ENCODE measurements at regions not wholly inside any gene's neighbourhood (a gene's known extent, or its start where the extent isn't known, plus 50 kb on each side); places are given as distances from the start of the nearest gene placed in this dataset.

DNA sequence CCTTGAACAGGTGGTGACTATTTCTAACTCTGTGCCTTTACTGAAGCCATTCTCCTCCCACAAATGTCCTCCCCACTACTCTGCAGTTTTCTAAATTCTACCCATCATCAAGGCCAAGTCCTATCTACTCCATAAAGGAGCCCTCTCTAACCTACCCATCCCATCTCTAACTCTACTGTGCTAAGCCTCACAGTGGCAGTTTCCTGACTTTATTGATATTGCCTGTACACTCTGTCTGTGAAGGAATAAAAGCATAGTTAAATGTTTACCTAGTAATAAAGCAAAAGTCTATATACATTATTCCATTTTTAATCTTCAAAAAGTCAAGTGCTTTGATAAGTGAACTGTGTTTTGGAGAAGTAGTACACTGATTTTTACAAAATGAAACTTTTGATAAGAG lies 178.4 kb upstream of the HMCN1 start:
- Histone ChIP-seq H3K4me1 (ENCODE audit: insufficient read depth, low read length) (no peaks in the 10 kb centered on the region), H3K9me2 (replicated peaks; ENCODE audit: low read length) (no peaks in the 10 kb centered on the region), H3K36me3 (ENCODE audit: low read depth, low read length) (no peaks in the 10 kb centered on the region), H3K4me3 (ENCODE audit: low read length) (no peak overlapping the region), H3K4me2 (ENCODE audit: low read length) (no peak overlapping the region), H4K20me1 (ENCODE audit: low read length) (no peaks in the 10 kb centered on the region), H3K9ac (ENCODE audit: low read length) (no peak overlapping the region), H3K79me2 (ENCODE audit: low read length) (no peaks in the 10 kb centered on the region), H3K9me3 (ENCODE audit: low read length) (no peaks in the 10 kb centered on the region), H3K27ac (ENCODE audit: low read length) (no peak overlapping the region), H2AFZ (ENCODE audit: low read length) (no peak overlapping the region), H3F3A (ENCODE audit: low read length, unreplicated experiment) (no peaks in the 10 kb centered on the region), H3K27me3 (ENCODE audit: low read length) (no peaks in the 10 kb centered on the region)
- CTCF ChIA-PET, result no interaction called here
- BruUV-seq (replicated peaks), result no TSS peak
- TF ChIP-seq, protein P1, sequence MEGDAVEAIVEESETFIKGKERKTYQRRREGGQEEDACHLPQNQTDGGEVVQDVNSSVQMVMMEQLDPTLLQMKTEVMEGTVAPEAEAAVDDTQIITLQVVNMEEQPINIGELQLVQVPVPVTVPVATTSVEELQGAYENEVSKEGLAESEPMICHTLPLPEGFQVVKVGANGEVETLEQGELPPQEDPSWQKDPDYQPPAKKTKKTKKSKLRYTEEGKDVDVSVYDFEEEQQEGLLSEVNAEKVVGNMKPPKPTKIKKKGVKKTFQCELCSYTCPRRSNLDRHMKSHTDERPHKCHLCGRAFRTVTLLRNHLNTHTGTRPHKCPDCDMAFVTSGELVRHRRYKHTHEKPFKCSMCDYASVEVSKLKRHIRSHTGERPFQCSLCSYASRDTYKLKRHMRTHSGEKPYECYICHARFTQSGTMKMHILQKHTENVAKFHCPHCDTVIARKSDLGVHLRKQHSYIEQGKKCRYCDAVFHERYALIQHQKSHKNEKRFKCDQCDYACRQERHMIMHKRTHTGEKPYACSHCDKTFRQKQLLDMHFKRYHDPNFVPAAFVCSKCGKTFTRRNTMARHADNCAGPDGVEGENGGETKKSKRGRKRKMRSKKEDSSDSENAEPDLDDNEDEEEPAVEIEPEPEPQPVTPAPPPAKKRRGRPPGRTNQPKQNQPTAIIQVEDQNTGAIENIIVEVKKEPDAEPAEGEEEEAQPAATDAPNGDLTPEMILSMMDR (conservative IDR thresholded peaks at IDR 0.05; ENCODE audit: low read depth, low read length), result no peak
- TF ChIP-seq EZH2 (IDR thresholded peaks at IDR 0.05; ENCODE audit: low read length, unreplicated experiment) (no peak), EZH2phosphoT487 (IDR thresholded peaks at IDR 0.05; ENCODE audit: borderline replicate concordance, low read length) (no peak)
- intact Hi-C loops (cut with micrococcal nuclease), result no loop called here
- ATAC-seq (no peak), DNase-seq (no peak)
- POLR2A ChIA-PET (ENCODE audit: unreplicated experiment), result no interaction called here

DNA sequence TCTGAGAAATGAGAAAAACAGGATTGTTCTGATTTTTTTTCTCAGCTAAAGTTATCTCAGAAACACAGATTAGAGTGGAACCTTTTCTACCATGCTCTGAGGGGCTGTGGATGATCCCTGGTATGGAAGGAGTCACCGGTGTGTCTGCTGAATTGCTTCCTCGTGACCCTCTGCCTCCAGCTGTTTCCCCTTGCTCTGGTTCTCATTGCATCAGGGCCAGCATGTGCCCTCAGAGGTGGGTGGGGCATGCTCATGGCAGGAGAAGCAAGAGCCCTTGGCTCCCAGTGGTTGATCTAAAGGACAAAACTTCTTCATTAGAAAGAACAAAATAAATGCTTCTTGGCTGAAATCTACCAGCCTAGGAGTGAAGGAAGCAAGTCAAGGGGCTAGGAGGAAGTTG lies 183.2 kb upstream of the HMCN1 start:
- Histone ChIP-seq H3K27ac (ENCODE audit: low read length) (no peak overlapping the region), H2AFZ (ENCODE audit: low read length) (no peak overlapping the region), H3K27me3 (ENCODE audit: low read length) (no peaks in the 10 kb centered on the region), H3K9me3 (ENCODE audit: low read length) (no peaks in the 10 kb centered on the region), H3K4me1 (ENCODE audit: insufficient read depth, low read length) (no peaks in the 10 kb centered on the region), H3K36me3 (ENCODE audit: low read depth, low read length) (no peaks in the 10 kb centered on the region), H3K9ac (ENCODE audit: low read length) (no peak overlapping the region), H3F3A (ENCODE audit: low read length, unreplicated experiment) (no peaks in the 10 kb centered on the region), H4K20me1 (ENCODE audit: low read length) (no peaks in the 10 kb centered on the region), H3K9me2 (replicated peaks; ENCODE audit: low read length) (no peaks in the 10 kb centered on the region), H3K4me2 (ENCODE audit: low read length) (no peak overlapping the region), H3K4me3 (ENCODE audit: low read length) (no peak overlapping the region), H3K79me2 (ENCODE audit: low read length) (no peaks in the 10 kb centered on the region)
- DNase-seq (no peak), ATAC-seq (no peak)
- POLR2A ChIA-PET (ENCODE audit: unreplicated experiment), result no interaction called here
- BruUV-seq (replicated peaks), result no TSS peak
- CTCF ChIA-PET, result no interaction called here
- intact Hi-C loops (cut with micrococcal nuclease), result no loop called here
- TF ChIP-seq, protein P1 (conservative IDR thresholded peaks at IDR 0.05; ENCODE audit: low read depth, low read length), result no peak
- TF ChIP-seq EZH2 (IDR thresholded peaks at IDR 0.05; ENCODE audit: low read length, unreplicated experiment), result no peak

DNA sequence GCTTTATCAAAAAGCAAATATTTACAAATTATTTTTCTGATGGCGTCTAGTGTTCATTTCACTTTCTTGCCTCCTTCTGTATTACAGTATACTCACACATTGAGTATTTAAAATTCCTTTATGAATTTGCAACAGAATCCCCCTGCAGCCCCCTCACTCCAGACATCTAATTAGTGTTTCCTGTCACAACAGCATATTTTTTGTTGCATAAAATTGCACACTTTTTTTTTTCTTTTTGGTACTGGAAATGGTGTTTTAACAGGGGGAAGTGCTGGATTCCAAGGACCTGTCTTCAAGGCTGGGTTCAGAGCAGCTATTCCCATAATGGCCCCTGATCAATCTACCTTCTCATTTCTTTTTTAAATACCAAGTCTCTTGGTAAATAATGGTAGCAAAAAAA lies 184.3 kb upstream of the HMCN1 start:
- CTCF ChIA-PET, result no interaction called here
- POLR2A ChIA-PET (ENCODE audit: unreplicated experiment), result no interaction called here
- no peak for ATAC-seq

More for the DNA sequence above, 184.3 kb upstream of the HMCN1 start:
- no peaks in the 10 kb centered on the region for H3F3A ChIP-seq (ENCODE audit: low read length, unreplicated experiment)
- H3K9ac ChIP-seq (ENCODE audit: low read length), result no peak overlapping the region
- H2AFZ ChIP-seq (ENCODE audit: low read length), result no peak overlapping the region
- intact Hi-C loops (cut with micrococcal nuclease), result no loop called here
- no peaks in the 10 kb centered on the region for H4K20me1 ChIP-seq (ENCODE audit: low read length)
- BruUV-seq (replicated peaks), result no TSS peak
- H3K36me3 ChIP-seq (ENCODE audit: low read depth, low read length), result no peaks in the 10 kb centered on the region
- no peaks in the 10 kb centered on the region for H3K4me1 ChIP-seq (ENCODE audit: insufficient read depth, low read length)
- no peaks in the 10 kb centered on the region for H3K9me2 ChIP-seq (replicated peaks; ENCODE audit: low read length)
- DNase-seq, result no peak
- H3K27me3 ChIP-seq (ENCODE audit: low read length), result no peaks in the 10 kb centered on the region
- H3K9me3 ChIP-seq (ENCODE audit: low read length), result no peaks in the 10 kb centered on the region
- no peak overlapping the region for H3K4me3 ChIP-seq (ENCODE audit: low read length)
- no peak overlapping the region for H3K4me2 ChIP-seq (ENCODE audit: low read length)
- no peak for TF ChIP-seq EZH2 (IDR thresholded peaks at IDR 0.05; ENCODE audit: low read length, unreplicated experiment)
- TF ChIP-seq EZH2phosphoT487 (IDR thresholded peaks at IDR 0.05; ENCODE audit: borderline replicate concordance, low read length), result no peak
- TF ChIP-seq, protein P1 (conservative IDR thresholded peaks at IDR 0.05; ENCODE audit: low read depth, low read length), result no peak
- H3K79me2 ChIP-seq (ENCODE audit: low read length), result no peaks in the 10 kb centered on the region
- H3K27ac ChIP-seq (ENCODE audit: low read length), result no peak overlapping the region

Data from PC-3 (cell line).